Spleen (tissue), 7 donors: ENCODE measurements at regions not wholly inside any gene's neighbourhood (a gene's known extent, or its start where the extent isn't known, plus 50 kb on each side); places are given as distances from the start of the nearest gene placed in this dataset.

Experiments used
- CTCF ChIP-seq, 11 experiments: fragments of 200-600 bp in 7 of 11; fragments of 450-650 bp in 4 of 11; sonication (generic) in 4 of 11; IDR thresholded peaks in 8 of 11; conservative IDR thresholded peaks in 3 of 11; 1 replicate in 7 of 11; 2 replicates in 4 of 11; pipeline versions ENCODE4 v1.4.0 to v1.8.0; 2016 to 2021; ENCODE audit warnings: antibody characterized with exemption in 11 of 11, inconsistent platforms in 4 of 11, mild to moderate bottlenecking in 1 of 11
- POLR2A ChIP-seq, 3 donors: fragments of 450-650 bp; IDR thresholded peaks; one replicate each; pipeline ENCODE4 v1.5.1; 2017; ENCODE audit warnings: antibody characterized with exemption in 3 of 3, mild to moderate bottlenecking in 1 of 3
- POLR2AphosphoS5 ChIP-seq, 3 donors: sonication (generic); formaldehyde crosslinking; IDR thresholded peaks; one replicate each; pipeline ENCODE4 v1.5.1; 2017; ENCODE audit warnings: antibody characterized with exemption in 3 of 3
- donor health status: DM: no; HTN: no; CAD: no; lungs with moderate emphysema.
- donor health status: DM: no; HTN: no; CAD: no.
- donor health status: DM: no; HTN: no; CAD: no.

- TF ChIP-seq POLR2A (IDR thresholded peaks at IDR 0.05) (no peak), CTCF (IDR thresholded peaks at IDR 0.05 in 8 of 11, conservative IDR thresholded peaks at IDR 0.05 in 3 of 11) (no peak), POLR2AphosphoS5 (IDR thresholded peaks at IDR 0.05) (no peak)
Measured at GRCh38 chr4:41425650-41426049, 112.3 kb upstream of the LIMCH1 start.
